Neural crest cell (in vitro differentiated cells): ENCODE measurements at regions not wholly inside any gene's neighbourhood (a gene's known extent, or its start where the extent isn't known, plus 50 kb on each side); places are given as distances from the start of the nearest gene placed in this dataset.

Experiments used
- DNase-seq: peaks from one replicate; pipeline ENCODE4 v3.0.0; 2021; ENCODE audit warnings: low read depth, mixed read lengths, low spot score
- H3K27ac Mint-ChIP-seq: one replicate; pipeline ENCODE4 v1.8.0; 2021; ENCODE audit warnings: mild to moderate bottlenecking, mixed read lengths; ENCODE audit not compliant: unreplicated experiment
- H3K27me3 Mint-ChIP-seq: 2 replicates; pipeline ENCODE4 v1.8.0; 2021; ENCODE audit warnings: low read depth, mild to moderate bottlenecking, mixed read lengths
- H3K36me3 Mint-ChIP-seq: 2 replicates; pipeline ENCODE4 v1.8.0; 2021; ENCODE audit warnings: low read depth, mild to moderate bottlenecking, mixed read lengths
- H3K4me1 Mint-ChIP-seq: 2 replicates; pipeline ENCODE4 v1.8.0; 2021; ENCODE audit warnings: mixed read lengths
- H3K4me3 Mint-ChIP-seq: one replicate; pipeline ENCODE4 v1.8.0; 2021; ENCODE audit warnings: mild to moderate bottlenecking, mixed read lengths
- H3K9me3 Mint-ChIP-seq: 2 replicates; pipeline ENCODE4 v1.8.0; 2021; ENCODE audit warnings: mixed read lengths
- CTCF ChIP-seq: fragments of 200-600 bp; sonication (generic); conservative IDR thresholded peaks from 2 replicates; pipeline ENCODE4 v1.5.0; 2021; ENCODE audit warnings: antibody characterized with exemption, mild to moderate bottlenecking

DNA sequence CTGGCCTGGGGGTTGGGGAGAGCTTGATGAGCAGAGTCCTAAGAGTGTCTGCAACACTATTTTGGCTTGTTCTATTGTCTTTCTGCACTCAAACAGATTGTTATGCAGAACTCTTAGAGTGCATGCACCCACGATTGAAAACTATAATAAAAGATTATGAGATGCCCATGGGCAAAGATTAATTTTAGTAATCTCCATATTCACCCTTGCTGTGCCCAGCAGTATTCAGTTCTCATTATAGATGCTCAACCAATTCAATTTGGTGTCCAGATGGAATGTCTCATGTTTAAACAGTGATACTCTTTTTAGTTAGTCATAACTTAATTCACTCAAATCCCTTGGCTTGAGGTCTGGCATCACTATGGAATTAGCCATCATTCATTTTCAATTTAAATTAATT is 952.5 kb downstream of the CDH8 start:
- TF ChIP-seq CTCF, result no peak
- H3K9me3 Mint-ChIP-seq, result no peaks in the 10 kb centered on the region
- no peaks in the 10 kb centered on the region for H3K36me3 Mint-ChIP-seq
- no peaks in the 10 kb centered on the region for H3K4me1 Mint-ChIP-seq
- H3K27ac Mint-ChIP-seq, result no peak overlapping the region
- DNase-seq, result no peak
- no peaks in the 10 kb centered on the region for H3K27me3 Mint-ChIP-seq
- no peak overlapping the region for H3K4me3 Mint-ChIP-seq

DNA sequence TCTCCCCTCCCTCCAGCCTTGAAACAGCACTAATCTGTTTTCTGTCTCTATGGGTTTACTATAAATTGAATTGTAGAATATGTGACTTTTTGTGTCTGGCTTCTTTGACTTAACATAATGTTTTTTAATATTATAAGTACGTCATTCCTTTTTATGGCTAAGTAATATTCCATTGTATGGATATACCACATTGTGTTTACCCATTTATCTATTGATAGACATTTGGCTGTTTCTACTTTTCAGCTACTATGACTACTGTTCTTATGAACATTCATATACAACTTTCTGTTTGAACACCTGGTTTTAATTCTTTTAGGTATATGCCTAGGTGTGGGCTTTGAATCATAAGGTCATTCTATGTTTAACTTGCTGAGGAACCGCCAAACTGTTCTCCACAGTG is 961.9 kb downstream of the CDH8 start:
- Mint-ChIP-seq H3K36me3 (no peaks in the 10 kb centered on the region), H3K27ac (no peak overlapping the region), H3K9me3 (peaks cover 9% of the 10 kb centered on the region), H3K4me3 (no peak overlapping the region), H3K4me1 (no peaks in the 10 kb centered on the region), H3K27me3 (peaks cover 3% of the 10 kb centered on the region)
- TF ChIP-seq CTCF, result no peak
- no peak for DNase-seq

- H3K27me3 Mint-ChIP-seq, result peaks cover 18% of the 10 kb centered on the region
- no peak for DNase-seq
- no peaks in the 10 kb centered on the region for H3K4me1 Mint-ChIP-seq
- H3K9me3 Mint-ChIP-seq, result no peaks in the 10 kb centered on the region
- no peak for TF ChIP-seq CTCF
- H3K36me3 Mint-ChIP-seq, result no peaks in the 10 kb centered on the region
- no peak overlapping the region for H3K4me3 Mint-ChIP-seq
- no peak overlapping the region for H3K27ac Mint-ChIP-seq
Measured at GRCh38 chr16:61057635-61058034, 978.6 kb downstream of the CDH8 start.

GRCh38 chr16:61050547-61050946 is 985.7 kb downstream of the CDH8 start:
- H3K27ac Mint-ChIP-seq, result no peak overlapping the region
- TF ChIP-seq CTCF, result no peak
- no peaks in the 10 kb centered on the region for H3K36me3 Mint-ChIP-seq
- H3K27me3 Mint-ChIP-seq, result peaks cover 52% of the 10 kb centered on the region
- no peaks in the 10 kb centered on the region for H3K4me1 Mint-ChIP-seq
- no peak for DNase-seq
- H3K9me3 Mint-ChIP-seq, result no peaks in the 10 kb centered on the region
- no peak overlapping the region for H3K4me3 Mint-ChIP-seq

DNA sequence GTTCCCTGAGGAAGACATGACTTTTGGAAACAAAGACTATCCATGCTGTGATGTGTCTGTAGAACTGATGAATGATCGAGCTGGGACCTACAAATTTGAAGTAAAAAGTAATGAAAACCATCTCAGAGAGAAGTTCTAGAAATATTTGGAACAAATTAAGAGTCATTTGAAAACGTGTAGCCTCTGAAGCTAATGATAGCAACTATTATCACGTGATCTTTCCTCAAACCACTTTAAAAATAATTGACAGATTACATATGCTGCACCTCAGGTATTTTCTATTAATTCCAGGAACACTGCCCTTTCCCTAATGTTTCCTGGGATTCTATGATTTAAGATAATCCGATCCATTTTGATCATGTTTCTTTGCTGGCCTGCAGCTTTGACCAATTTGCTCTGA is 990.3 kb downstream of the CDH8 start:
- Mint-ChIP-seq H3K36me3 (no peaks in the 10 kb centered on the region), H3K9me3 (no peaks in the 10 kb centered on the region), H3K4me1 (no peaks in the 10 kb centered on the region), H3K4me3 (no peak overlapping the region), H3K27me3 (peaks cover 70% of the 10 kb centered on the region), H3K27ac (no peak overlapping the region)
- no peak for DNase-seq
- TF ChIP-seq CTCF, result no peak

DNA sequence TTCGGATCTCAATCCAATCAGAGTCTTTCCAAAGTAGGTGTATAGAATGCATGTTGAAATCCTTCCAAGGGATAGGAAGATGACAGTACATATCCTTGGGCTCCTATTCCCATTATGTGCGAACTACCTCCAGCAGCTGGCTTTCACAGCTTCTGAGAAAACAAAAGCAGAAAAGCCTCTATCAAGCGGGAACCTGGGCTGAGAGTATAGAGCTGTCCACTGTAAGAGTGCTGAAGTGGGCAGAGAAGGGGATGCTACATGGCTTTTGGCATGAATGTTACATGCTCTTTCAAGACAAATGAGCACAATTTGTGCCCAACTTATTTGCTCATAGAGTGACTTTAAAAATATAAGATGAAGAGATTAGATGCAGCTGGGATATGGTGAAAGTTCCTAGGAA is 993.5 kb downstream of the CDH8 start:
- Mint-ChIP-seq H3K4me1 (no peaks in the 10 kb centered on the region), H3K36me3 (no peaks in the 10 kb centered on the region), H3K27ac (no peak overlapping the region), H3K4me3 (no peak overlapping the region), H3K9me3 (no peaks in the 10 kb centered on the region), H3K27me3 (peaks cover 51% of the 10 kb centered on the region)
- DNase-seq, result no peak
- no peak for TF ChIP-seq CTCF
